ENCODE measurements at regions not wholly inside any gene's neighbourhood (a gene's known extent, or its start where the extent isn't known, plus 50 kb on each side); places are given as distances from the start of the nearest gene placed in this dataset.
"Not testable (repeated sequence)": the region's sequence is repeated elsewhere in the genome, so short reads cannot be mapped to it uniquely, and the experiment has no call there.

- TF ChIP-seq CTCF (IDR thresholded peaks at IDR 0.05); ZFX (IDR thresholded peaks at IDR 0.05; ENCODE audit: borderline replicate concordance): not testable (repeated sequence)
Observed at GRCh38 chr21:15634541-15634940, 95.2 kb upstream of the USP25 start.
